ENCODE measurements at regions not wholly inside any gene's neighbourhood (a gene's known extent, or its start where the extent isn't known, plus 50 kb on each side); places are given as distances from the start of the nearest gene placed in this dataset.

DNA sequence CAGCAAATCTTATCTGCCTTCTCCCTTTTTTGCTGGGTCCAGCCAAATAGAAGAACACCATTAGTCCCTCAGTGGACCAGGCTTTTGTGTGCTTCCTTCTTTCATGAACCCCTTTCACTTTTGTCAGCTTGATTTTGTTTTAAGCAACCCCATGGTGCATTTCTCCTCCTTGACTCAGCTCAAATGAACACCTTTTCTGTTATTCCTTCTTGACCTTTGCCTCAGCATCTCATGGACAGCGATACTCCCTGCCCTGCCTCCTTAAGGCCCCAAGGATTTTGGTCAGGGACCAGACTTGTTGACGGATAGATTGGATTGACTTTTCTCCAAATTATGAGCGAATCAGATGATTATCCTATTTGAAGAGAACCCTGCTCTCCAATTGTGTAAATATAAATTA lies 356.6 kb upstream of the USP24 start:
- H3K36me3 ChIP-seq (ENCODE audit: control insufficient read depth, insufficient read depth, low read length) = no peaks in the 10 kb centered on the region
- H3K27ac ChIP-seq (ENCODE audit: low read depth, low read length) = no peak overlapping the region
- no peak overlapping the region for H3K9ac ChIP-seq (ENCODE audit: low read length)
- no peaks in the 10 kb centered on the region for H3K27me3 ChIP-seq (ENCODE audit: control insufficient read depth, insufficient read depth, low read length)
- H3K4me1 ChIP-seq (ENCODE audit: control insufficient read depth, insufficient read depth, low read length) = no peaks in the 10 kb centered on the region
- H3K4me3 ChIP-seq (ENCODE audit: low read length) = no peak overlapping the region

DNA sequence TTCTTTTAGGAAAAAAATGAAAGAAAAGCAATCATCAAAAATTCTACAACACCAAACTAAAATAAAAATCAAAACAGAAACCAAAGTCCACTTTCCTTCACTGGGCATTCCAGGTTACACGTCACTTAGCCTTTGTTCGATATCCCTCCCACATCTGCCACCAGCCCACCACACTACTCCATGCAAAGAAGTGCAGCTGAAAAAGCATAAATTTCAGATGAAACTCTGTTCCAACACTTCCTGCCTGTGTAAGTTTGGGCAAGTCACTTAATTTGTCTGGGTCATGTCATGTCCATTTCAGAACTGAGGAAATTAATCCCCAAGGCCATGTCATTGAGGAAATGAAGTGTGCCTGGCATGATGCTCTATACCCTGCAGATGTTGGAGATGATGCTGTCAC lies 354.3 kb upstream of the USP24 start:
- Histone ChIP-seq H3K4me1 (ENCODE audit: control insufficient read depth, insufficient read depth, low read length) (no peaks in the 10 kb centered on the region), H3K27ac (ENCODE audit: low read depth, low read length) (no peak overlapping the region), H3K4me3 (ENCODE audit: low read length) (no peak overlapping the region), H3K27me3 (ENCODE audit: control insufficient read depth, insufficient read depth, low read length) (no peaks in the 10 kb centered on the region), H3K36me3 (ENCODE audit: control insufficient read depth, insufficient read depth, low read length) (no peaks in the 10 kb centered on the region), H3K9ac (ENCODE audit: low read length) (no peak overlapping the region)

DNA sequence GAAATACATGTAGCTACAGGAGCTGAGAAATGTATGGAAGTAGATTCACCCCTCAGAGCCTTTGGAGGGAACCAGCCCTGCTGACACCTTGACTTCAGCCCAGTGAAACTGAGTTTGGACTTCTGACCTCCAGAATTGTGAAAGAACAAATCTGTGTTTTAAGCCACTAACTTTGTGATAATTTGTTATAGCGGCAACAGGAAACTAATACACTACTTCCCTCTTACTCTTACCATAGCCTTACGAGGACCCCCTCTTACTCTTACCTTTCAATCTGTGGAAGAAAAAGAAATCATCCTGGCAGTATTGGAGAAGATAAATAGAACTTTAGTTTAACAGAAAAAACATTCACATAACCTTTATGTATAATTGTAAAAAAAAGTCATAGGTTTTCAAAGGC lies 353.6 kb upstream of the USP24 start:
- no peak overlapping the region for H3K4me3 ChIP-seq (ENCODE audit: low read length)
- no peaks in the 10 kb centered on the region for H3K4me1 ChIP-seq (ENCODE audit: control insufficient read depth, insufficient read depth, low read length)

GRCh38 chr1:55560266-55560665 lies 345.1 kb upstream of the USP24 start:
- H3K4me1 ChIP-seq (ENCODE audit: control insufficient read depth, insufficient read depth, low read length) = no peaks in the 10 kb centered on the region
- H3K4me3 ChIP-seq (ENCODE audit: low read length) = no peak overlapping the region
- H3K27me3 ChIP-seq (ENCODE audit: control insufficient read depth, insufficient read depth, low read length) = no peaks in the 10 kb centered on the region
- H3K9ac ChIP-seq (ENCODE audit: low read length) = no peak overlapping the region
- no peak overlapping the region for H3K27ac ChIP-seq (ENCODE audit: low read depth, low read length)
- H3K36me3 ChIP-seq (ENCODE audit: control insufficient read depth, insufficient read depth, low read length) = no peaks in the 10 kb centered on the region

More for the DNA sequence above, 353.6 kb upstream of the USP24 start:
- Histone ChIP-seq H3K27me3 (ENCODE audit: control insufficient read depth, insufficient read depth, low read length) (no peaks in the 10 kb centered on the region), H3K27ac (ENCODE audit: low read depth, low read length) (no peak overlapping the region), H3K9ac (ENCODE audit: low read length) (no peak overlapping the region), H3K36me3 (ENCODE audit: control insufficient read depth, insufficient read depth, low read length) (no peaks in the 10 kb centered on the region)

DNA sequence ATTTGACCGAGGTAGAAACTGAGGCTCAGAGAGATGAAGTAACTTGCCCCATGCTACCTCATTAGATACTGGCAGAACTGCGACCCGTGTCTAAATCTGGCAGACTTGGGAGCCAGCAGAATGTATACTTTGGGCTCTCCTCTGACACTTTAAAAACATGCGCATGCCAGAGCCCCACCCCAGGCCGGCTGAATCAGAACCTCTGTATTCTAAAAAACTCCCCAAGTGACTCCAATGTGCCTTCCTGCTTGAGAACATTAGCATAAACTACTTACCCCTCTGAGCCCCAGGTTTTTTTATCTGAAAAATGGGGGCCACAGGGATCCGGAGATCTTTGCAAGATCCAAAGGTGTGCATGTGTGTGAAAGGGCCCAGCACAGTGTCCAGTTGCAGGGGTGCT lies 344.7 kb upstream of the USP24 start:
- Histone ChIP-seq H3K36me3 (ENCODE audit: control insufficient read depth, insufficient read depth, low read length) (no peaks in the 10 kb centered on the region), H3K27me3 (ENCODE audit: control insufficient read depth, insufficient read depth, low read length) (no peaks in the 10 kb centered on the region), H3K4me3 (ENCODE audit: low read length) (no peak overlapping the region), H3K27ac (ENCODE audit: low read depth, low read length) (no peak overlapping the region), H3K4me1 (ENCODE audit: control insufficient read depth, insufficient read depth, low read length) (no peaks in the 10 kb centered on the region), H3K9ac (ENCODE audit: low read length) (no peak overlapping the region)

DNA sequence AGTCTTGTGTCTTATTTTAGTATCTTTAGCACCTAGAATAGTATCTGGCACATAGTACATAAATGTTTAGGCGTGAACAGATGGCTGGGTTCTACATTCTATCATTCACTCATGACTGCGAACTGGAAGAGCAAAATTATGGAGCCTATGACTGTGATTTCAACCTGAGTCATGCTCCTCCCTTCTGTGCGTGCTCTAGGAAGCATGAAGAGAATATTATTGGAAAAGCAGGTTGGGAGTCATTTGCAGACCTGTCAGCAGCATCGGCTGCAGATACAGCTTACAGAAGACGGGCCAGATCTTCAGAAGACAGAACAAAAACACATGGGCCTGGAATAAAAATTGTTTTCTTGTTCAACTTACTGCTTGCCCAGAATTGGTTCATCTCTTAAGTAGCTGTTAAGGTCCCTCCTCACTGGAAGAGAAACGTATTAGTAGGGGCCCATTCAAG lies 344.0 kb upstream of the USP24 start:
- Histone ChIP-seq H3K36me3 (ENCODE audit: control insufficient read depth, insufficient read depth, low read length) (no peaks in the 10 kb centered on the region), H3K9ac (ENCODE audit: low read length) (no peak overlapping the region), H3K4me3 (ENCODE audit: low read length) (no peak overlapping the region), H3K27me3 (ENCODE audit: control insufficient read depth, insufficient read depth, low read length) (no peaks in the 10 kb centered on the region), H3K27ac (ENCODE audit: low read depth, low read length) (no peak overlapping the region), H3K4me1 (ENCODE audit: control insufficient read depth, insufficient read depth, low read length) (no peaks in the 10 kb centered on the region)

DNA sequence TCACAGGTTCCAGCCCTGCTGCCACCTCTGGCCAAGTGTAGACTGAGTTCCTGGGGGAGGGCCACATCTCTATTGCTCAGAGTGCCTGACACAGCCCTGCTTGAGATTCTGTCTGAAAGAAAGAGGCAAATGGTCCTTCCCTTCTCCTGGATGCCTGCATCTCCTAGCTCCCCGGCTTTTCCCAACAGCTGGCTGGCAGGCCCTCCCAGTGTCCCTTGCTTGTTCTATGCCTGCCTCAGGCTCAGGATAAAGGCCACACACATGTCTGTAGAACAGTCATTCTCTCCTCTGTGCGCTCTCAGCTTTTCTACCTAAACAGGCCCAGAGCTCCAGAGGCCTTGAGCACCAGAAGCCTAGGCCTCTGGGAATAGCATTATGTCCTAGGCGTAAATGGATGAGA lies 343.4 kb upstream of the USP24 start:
- no peaks in the 10 kb centered on the region for H3K4me1 ChIP-seq (ENCODE audit: control insufficient read depth, insufficient read depth, low read length)
- H3K4me3 ChIP-seq (ENCODE audit: low read length) = no peak overlapping the region
- no peak overlapping the region for H3K9ac ChIP-seq (ENCODE audit: low read length)
- H3K36me3 ChIP-seq (ENCODE audit: control insufficient read depth, insufficient read depth, low read length) = no peaks in the 10 kb centered on the region
- no peak overlapping the region for H3K27ac ChIP-seq (ENCODE audit: low read depth, low read length)
- no peaks in the 10 kb centered on the region for H3K27me3 ChIP-seq (ENCODE audit: control insufficient read depth, insufficient read depth, low read length)

GRCh38 chr1:55555956-55556725 lies 341.0 kb upstream of the USP24 start:
- Histone ChIP-seq H3K27ac (ENCODE audit: low read depth, low read length) (no peak overlapping the region), H3K9ac (ENCODE audit: low read length) (no peak overlapping the region), H3K27me3 (ENCODE audit: control insufficient read depth, insufficient read depth, low read length) (no peaks in the 10 kb centered on the region), H3K36me3 (ENCODE audit: control insufficient read depth, insufficient read depth, low read length) (no peaks in the 10 kb centered on the region), H3K4me1 (ENCODE audit: control insufficient read depth, insufficient read depth, low read length) (no peaks in the 10 kb centered on the region), H3K4me3 (ENCODE audit: low read length) (no peak overlapping the region)

DNA sequence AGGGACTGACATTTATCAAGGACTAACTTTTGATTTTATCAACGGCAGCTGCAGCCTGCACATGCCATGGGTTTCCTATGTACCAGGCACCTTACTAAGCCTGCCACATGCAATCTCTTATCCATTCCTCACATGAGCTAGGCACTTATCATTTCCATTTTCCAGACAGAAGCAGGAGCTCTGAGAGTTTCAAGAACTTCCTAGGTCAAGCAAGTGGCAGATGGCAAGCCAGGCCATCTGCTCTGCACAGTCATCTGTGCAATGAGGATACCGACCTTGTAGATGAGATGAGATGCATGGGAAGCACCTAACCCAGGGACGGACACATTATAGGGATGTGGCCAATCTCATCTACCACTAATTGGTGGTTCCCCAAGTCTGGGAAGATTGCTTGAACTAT lies 339.4 kb upstream of the USP24 start:
- no peaks in the 10 kb centered on the region for H3K27me3 ChIP-seq (ENCODE audit: control insufficient read depth, insufficient read depth, low read length)
- H3K36me3 ChIP-seq (ENCODE audit: control insufficient read depth, insufficient read depth, low read length) = no peaks in the 10 kb centered on the region
- no peak overlapping the region for H3K4me3 ChIP-seq (ENCODE audit: low read length)
- no peak overlapping the region for H3K9ac ChIP-seq (ENCODE audit: low read length)
- H3K4me1 ChIP-seq (ENCODE audit: control insufficient read depth, insufficient read depth, low read length) = no peaks in the 10 kb centered on the region
- H3K27ac ChIP-seq (ENCODE audit: low read depth, low read length) = no peak overlapping the region

GRCh38 chr1:55552636-55553035 lies 337.5 kb upstream of the USP24 start:
- Histone ChIP-seq H3K9ac (ENCODE audit: low read length) (no peak overlapping the region), H3K27me3 (ENCODE audit: control insufficient read depth, insufficient read depth, low read length) (no peaks in the 10 kb centered on the region), H3K36me3 (ENCODE audit: control insufficient read depth, insufficient read depth, low read length) (no peaks in the 10 kb centered on the region)

GRCh38 chr1:55547405-55547804 lies 332.2 kb upstream of the USP24 start:
- Histone ChIP-seq H3K27ac (ENCODE audit: low read depth, low read length) (no peak overlapping the region), H3K4me3 (ENCODE audit: low read length) (no peak overlapping the region), H3K4me1 (ENCODE audit: control insufficient read depth, insufficient read depth, low read length) (no peaks in the 10 kb centered on the region), H3K27me3 (ENCODE audit: control insufficient read depth, insufficient read depth, low read length) (no peaks in the 10 kb centered on the region), H3K9ac (ENCODE audit: low read length) (no peak overlapping the region), H3K36me3 (ENCODE audit: control insufficient read depth, insufficient read depth, low read length) (no peaks in the 10 kb centered on the region)

More at GRCh38 chr1:55552636-55553035, 337.5 kb upstream of the USP24 start:
- Histone ChIP-seq H3K27ac (ENCODE audit: low read depth, low read length) (no peak overlapping the region), H3K4me3 (ENCODE audit: low read length) (no peak overlapping the region), H3K4me1 (ENCODE audit: control insufficient read depth, insufficient read depth, low read length) (no peaks in the 10 kb centered on the region)

DNA sequence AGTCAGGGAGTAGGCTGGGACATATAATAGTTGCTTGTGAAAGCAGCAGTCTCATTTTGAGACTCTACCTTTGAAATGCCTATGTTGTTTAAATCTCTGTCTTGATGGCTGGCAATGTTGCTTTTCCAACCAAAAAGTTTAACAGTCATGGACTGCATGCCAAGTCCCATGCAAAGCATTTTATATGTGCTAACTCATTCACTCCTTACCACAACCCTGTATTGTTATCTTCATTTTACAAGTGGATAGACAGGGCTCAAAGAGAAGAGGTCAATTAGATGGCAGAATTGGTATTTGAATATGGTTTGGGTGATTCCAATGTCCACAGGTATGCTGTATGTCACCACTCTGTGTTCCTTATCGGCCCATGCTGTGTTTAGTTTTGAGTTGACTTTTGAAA lies 331.4 kb upstream of the USP24 start:
- Histone ChIP-seq H3K4me1 (ENCODE audit: control insufficient read depth, insufficient read depth, low read length) (no peaks in the 10 kb centered on the region), H3K27me3 (ENCODE audit: control insufficient read depth, insufficient read depth, low read length) (no peaks in the 10 kb centered on the region), H3K27ac (ENCODE audit: low read depth, low read length) (no peak overlapping the region), H3K9ac (ENCODE audit: low read length) (no peak overlapping the region), H3K36me3 (ENCODE audit: control insufficient read depth, insufficient read depth, low read length) (no peaks in the 10 kb centered on the region), H3K4me3 (ENCODE audit: low read length) (no peak overlapping the region)

- H3K27ac ChIP-seq (ENCODE audit: low read depth, low read length) = no peak overlapping the region
- H3K36me3 ChIP-seq (ENCODE audit: control insufficient read depth, insufficient read depth, low read length) = no peaks in the 10 kb centered on the region
- H3K9ac ChIP-seq (ENCODE audit: low read length) = no peak overlapping the region
- H3K27me3 ChIP-seq (ENCODE audit: control insufficient read depth, insufficient read depth, low read length) = no peaks in the 10 kb centered on the region
- no peak overlapping the region for H3K4me3 ChIP-seq (ENCODE audit: low read length)
- no peaks in the 10 kb centered on the region for H3K4me1 ChIP-seq (ENCODE audit: control insufficient read depth, insufficient read depth, low read length)
These were observed 329.7 kb upstream of the USP24 start for GRCh38 chr1:55544826-55545225.

All from rectal smooth muscle tissue (tissue), 1 donor.